Activated naive CD4-positive, alpha-beta T cell treated with anti-CD3 and anti-CD28 coated beads, Interleukin-2, amount 10 ng/mL, durations not matched to agents 7 days and 5 days (primary cell): ENCODE measurements at regions not wholly inside any gene's neighbourhood (a gene's known extent, or its start where the extent isn't known, plus 50 kb on each side); places are given as distances from the start of the nearest gene placed in this dataset.

Experiments
- CTCF ChIA-PET: fragments of 350-600 bp; sonication (Branson Sonifier 250); formaldehyde crosslinking; loops from one replicate; lab custom pipeline; 2021; ENCODE audit warnings: antibody characterized with exemption; lab: Charles Lee
- DNase-seq: peaks from one replicate; pipeline ENCODE4 v3.0.0-alpha.2; 2020
- H3K27ac Mint-ChIP-seq: one replicate; pipeline ENCODE4 v1.8.0; 2021; ENCODE audit warnings: mild to moderate bottlenecking, moderate library complexity, mixed read lengths
- H3K27me3 Mint-ChIP-seq: one replicate; pipeline ENCODE4 v1.8.0; 2021; ENCODE audit warnings: mild to moderate bottlenecking, mixed read lengths
- H3K36me3 Mint-ChIP-seq: one replicate; pipeline ENCODE4 v1.8.0; 2021; ENCODE audit warnings: mixed read lengths
- H3K4me1 Mint-ChIP-seq: one replicate; pipeline ENCODE4 v1.8.0; 2021; ENCODE audit warnings: mixed read lengths
- H3K4me3 Mint-ChIP-seq: one replicate; pipeline ENCODE4 v1.8.0; 2021; ENCODE audit warnings: mild to moderate bottlenecking, moderate library complexity, mixed read lengths
- H3K9me3 Mint-ChIP-seq: one replicate; pipeline ENCODE4 v1.8.0; 2021; ENCODE audit warnings: mixed read lengths

DNA sequence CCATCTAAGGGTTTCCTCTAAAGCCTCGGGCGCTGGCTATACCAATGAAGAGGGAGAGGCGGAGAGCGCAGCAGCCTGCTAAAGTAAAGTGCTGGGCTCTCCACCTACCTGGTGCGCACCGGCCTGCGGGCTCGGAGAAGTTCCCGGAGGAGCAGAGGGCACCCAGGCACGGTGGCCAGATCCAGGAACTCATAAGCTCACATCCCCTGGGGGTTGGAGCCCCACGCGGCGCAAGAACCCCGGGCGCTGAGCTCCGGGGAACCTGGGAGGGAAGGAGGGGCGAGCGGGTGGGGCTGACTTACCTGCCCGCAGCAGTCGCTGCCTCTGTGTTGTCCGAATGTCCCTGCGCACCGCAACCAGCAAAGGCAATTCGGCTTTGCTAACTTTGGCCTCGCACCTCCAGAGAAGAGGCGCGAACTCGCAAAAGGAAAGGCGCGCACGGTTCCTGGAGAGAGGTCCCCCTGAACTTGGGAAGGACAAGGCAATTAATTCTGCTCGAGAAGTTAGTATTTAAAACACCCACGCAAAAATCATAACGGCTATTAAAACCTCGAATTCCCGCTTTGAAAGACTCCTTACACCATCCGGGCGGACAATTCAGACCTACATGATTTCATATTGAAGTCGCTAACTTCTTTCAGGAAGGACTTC, 127.6 kb upstream of the C11orf58 start:
- DNase-seq: no peak
- no peaks in the 10 kb centered on the region for H3K9me3 Mint-ChIP-seq
- H3K27me3 Mint-ChIP-seq: no peaks in the 10 kb centered on the region
- H3K4me3 Mint-ChIP-seq: no peak overlapping the region
- peaks cover 8% of the 10 kb centered on the region for H3K36me3 Mint-ChIP-seq
- CTCF ChIA-PET: no interaction called here
- H3K27ac Mint-ChIP-seq: peak overlapping the region; percentile 30
- peaks cover 27% of the 10 kb centered on the region for H3K4me1 Mint-ChIP-seq

DNA sequence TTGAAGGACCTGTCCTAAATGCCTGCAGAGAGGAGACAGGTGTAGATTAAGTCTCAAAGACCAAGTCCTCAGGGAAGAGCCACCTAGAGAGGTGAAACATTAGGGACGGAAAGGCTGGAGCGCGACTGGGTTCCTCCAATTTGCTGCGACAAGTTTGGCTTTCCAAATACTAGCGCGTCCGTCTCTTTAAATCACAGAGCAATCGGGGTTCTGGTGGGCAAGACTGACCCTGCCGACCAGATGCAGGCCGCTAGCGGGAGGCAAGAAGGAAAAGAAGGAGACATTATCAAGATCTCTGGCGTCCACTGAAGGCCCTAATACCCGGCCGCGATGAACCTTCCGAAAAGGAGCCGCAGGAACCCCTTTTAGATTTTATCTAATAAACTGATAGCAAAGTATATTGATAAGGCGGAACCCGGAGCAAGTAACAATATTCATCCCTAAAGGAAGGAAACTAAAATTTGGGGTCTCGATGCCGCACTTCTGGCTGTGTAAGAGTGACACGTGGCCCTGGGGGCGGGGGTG, 128.2 kb upstream of the C11orf58 start:
- CTCF ChIA-PET: no interaction called here
- H3K27ac Mint-ChIP-seq: no peak overlapping the region
- H3K4me3 Mint-ChIP-seq: no peak overlapping the region
- H3K9me3 Mint-ChIP-seq: no peaks in the 10 kb centered on the region
- H3K27me3 Mint-ChIP-seq: no peaks in the 10 kb centered on the region
- no peak for DNase-seq
- peaks cover 8% of the 10 kb centered on the region for H3K36me3 Mint-ChIP-seq
- H3K4me1 Mint-ChIP-seq: peaks cover 33% of the 10 kb centered on the region

DNA sequence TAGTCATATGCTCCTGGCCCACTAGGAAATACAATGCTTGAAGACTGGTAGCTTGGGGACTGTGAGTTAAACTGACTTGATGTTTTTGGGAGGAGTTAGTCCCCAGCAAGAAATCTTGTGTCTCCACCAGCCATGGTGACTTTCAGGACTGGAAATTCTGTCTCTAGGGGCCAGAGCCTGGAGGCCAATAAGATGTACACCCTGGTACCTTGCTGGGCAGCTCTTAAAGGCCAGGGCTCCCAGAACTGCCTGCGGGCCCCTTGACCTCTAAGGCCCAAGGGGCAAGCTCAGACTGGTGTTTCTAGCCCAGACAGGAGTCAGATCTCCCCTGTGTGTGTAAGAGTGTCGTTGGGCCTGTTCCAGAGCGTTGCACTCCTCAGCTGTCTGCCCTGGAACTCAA, 128.7 kb upstream of the C11orf58 start:
- H3K4me1 Mint-ChIP-seq: peaks cover 35% of the 10 kb centered on the region
- H3K27ac Mint-ChIP-seq: no peak overlapping the region
- H3K9me3 Mint-ChIP-seq: no peaks in the 10 kb centered on the region
- CTCF ChIA-PET: no interaction called here
- no peak for DNase-seq
- no peaks in the 10 kb centered on the region for H3K27me3 Mint-ChIP-seq
- H3K4me3 Mint-ChIP-seq: no peak overlapping the region
- peaks cover 8% of the 10 kb centered on the region for H3K36me3 Mint-ChIP-seq

DNA sequence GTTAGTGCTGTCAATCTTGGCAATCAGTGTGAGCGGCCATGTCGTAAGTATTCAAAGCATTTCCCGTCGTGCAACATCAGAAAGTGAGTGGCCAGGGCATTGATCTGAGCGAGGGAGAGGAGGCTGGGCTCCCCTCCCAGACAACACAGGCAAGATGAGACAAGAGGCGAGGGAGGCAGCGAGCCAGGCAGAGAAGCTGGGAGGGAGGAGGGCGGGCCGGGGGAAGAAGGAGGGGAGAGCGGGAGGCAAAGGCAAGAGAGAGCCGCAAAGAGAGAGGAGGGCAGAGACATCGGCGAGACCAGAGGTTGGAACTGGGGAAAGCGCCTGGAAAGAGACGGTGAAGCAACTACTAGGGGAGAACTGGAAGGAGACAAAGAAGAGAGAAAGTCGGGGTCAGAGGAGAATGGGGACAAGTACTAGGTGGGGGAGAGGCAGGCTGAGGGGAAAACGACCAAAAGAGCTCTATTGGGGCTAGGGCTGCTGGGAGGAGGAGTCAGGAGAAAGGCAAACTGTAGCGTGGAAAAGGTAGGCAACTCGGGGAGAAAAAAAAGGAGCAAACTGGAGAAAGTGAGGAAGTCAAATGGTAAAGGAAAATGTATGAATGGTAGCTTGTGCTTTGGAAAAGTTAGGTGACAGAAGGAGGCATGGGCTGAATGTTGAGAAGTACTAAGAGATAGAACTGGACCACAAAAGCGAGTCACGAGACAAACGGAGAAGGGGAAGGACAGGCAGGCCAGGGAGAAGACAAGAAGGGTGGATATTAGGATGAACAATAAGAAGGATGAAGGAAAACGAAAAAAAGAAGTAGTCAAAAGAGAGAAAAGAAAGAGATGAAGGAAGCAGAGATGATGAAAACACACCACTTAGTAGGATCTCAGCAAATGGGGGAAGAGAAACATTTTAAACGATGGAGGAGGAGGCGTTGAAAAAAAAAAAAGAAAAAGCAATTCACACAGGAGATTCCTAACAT, 130.5 kb upstream of the C11orf58 start:
- Mint-ChIP-seq H3K9me3 (no peaks in the 10 kb centered on the region), H3K27me3 (no peaks in the 10 kb centered on the region), H3K4me1 (peaks cover 24% of the 10 kb centered on the region), H3K27ac (no peak overlapping the region), H3K4me3 (no peak overlapping the region), H3K36me3 (peaks cover 10% of the 10 kb centered on the region)
- CTCF ChIA-PET: no interaction called here
- DNase-seq: no peak

DNA sequence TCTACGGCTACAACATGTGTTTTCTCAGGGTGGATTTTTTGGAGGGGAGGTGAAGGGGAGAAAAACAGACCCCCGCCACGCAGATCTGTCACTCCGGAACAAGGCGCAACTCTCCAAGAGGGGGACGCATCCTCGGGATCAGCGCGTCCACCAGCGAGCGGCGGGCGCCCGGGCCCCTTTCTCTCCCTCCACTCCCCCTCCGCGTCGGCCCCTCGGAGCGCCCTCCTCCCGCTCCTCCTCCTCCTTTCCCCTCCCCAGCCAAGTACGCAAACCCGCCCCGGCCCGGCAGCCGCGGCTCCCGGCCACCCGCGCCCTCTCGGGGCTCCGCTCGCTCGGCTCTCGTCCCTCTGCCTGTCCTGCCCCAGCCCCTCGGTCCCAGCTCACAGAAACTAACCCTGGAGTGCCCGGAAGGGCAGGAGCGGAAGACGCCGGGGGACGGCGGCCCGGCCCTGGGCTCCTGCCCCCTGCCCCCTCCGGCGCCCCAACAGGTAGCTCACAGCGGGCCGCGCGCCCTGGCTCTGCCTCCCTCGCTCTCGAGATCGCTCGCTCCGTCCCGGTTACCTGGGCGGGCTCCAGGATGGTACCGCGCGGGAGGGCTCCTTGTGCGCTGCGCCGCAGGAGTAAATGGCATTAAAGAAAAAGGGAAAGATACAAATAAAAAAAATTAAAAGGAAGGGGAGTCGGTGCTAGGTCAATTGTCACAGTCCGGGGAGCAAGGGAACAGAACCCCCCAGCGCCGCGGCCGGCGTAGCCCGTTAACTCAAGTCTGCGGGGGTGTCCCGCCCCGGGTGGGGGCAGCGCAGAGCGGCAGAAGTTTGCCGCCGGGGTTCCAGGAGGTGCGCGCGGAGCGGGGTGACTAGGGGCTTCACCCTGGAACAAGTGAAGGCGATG, 131.4 kb upstream of the C11orf58 start:
- Mint-ChIP-seq H3K27ac (peak overlapping the region; percentile 49), H3K4me1 (peaks cover 23% of the 10 kb centered on the region), H3K4me3 (peak overlapping the region; percentile 56), H3K36me3 (peaks cover 10% of the 10 kb centered on the region), H3K9me3 (no peaks in the 10 kb centered on the region), H3K27me3 (no peaks in the 10 kb centered on the region)
- CTCF ChIA-PET: interaction anchor here (0.6 to 1.1 kb wide), 3 partner anchors 7 to 82 kb away, joined by 3 to 4 read pairs (median 3); no protein-coding TSS in a partner anchor
- no peak for DNase-seq

DNA sequence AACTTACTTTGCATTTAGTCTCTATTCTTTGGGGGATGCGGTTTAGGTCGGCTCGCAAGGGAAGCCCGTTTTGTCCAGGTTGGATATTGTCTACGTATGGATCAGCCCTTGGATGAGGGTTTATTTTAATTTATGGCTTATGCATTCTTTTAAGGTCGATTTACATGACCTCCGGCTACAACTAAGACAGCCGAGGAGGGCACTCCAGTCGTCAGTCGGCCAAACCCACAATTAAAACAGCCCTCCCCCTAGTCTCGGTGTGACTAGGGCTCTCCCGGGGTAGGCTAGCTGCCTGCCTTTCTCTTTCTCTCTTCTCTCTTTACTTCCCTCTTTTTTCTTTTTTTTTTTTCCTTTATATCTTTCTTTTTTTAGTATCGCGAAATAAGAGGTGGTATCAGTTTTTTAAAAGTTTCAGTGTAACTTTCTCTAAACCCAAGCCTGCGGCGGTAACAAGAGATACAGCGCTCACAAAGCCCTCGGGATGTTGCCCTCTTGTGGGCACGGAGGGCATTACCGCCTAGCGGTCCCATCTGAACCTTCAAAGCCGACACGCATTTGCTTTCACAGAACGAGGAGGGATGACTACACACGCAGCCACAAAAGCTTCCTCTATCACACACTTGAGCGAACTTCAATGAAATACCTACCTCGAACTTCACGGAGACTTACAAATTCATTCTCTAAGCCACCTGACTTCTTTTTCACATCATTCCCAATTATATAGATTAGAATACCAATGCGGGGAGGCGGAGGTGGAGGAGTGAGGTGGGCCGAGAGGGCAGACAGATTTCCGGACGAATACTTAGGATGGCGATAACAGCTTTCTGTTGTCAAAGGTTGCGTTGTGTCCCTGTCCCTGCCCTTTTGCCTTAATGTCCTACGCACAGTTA, 132.3 kb upstream of the C11orf58 start:
- H3K36me3 Mint-ChIP-seq: peaks cover 6% of the 10 kb centered on the region
- peak; percentile 86 for DNase-seq
- CTCF ChIA-PET: interaction anchor here (0.6 to 3.0 kb wide), 4 partner anchors 8 to 83 kb away, joined by 3 to 18 read pairs (median 4); no protein-coding TSS in a partner anchor
- H3K27me3 Mint-ChIP-seq: no peaks in the 10 kb centered on the region
- H3K4me1 Mint-ChIP-seq: peaks cover 23% of the 10 kb centered on the region
- no peaks in the 10 kb centered on the region for H3K9me3 Mint-ChIP-seq
- peak overlapping the region; percentile 49 for H3K27ac Mint-ChIP-seq
- peak overlapping the region; percentile 56 for H3K4me3 Mint-ChIP-seq

DNA sequence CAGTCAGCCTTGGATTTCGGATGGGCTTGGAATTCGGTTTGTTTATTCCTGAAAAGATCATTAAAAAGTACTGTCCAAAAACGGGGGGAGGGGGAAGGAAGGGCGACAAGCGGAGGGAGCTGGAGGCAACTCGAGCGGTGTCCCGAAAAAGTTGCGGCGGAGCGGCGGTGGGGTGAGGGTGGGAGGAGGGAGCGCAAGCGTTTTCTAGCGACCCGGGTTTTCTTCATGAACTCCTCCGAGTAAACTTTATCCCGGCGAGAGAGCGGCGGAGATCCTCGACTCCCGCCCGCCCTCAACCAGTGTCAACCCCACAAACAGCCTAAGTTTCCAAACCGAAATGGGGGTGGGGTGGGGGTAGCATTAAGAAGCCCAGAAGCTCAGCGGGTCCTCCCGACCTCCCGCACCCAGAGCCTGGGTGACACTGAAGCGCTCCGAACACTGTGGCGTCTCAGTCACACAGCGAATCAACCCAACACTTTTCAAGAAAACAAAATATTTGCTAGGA, 133.0 kb upstream of the C11orf58 start:
- H3K27ac Mint-ChIP-seq: peak overlapping the region; percentile 46

DNA sequence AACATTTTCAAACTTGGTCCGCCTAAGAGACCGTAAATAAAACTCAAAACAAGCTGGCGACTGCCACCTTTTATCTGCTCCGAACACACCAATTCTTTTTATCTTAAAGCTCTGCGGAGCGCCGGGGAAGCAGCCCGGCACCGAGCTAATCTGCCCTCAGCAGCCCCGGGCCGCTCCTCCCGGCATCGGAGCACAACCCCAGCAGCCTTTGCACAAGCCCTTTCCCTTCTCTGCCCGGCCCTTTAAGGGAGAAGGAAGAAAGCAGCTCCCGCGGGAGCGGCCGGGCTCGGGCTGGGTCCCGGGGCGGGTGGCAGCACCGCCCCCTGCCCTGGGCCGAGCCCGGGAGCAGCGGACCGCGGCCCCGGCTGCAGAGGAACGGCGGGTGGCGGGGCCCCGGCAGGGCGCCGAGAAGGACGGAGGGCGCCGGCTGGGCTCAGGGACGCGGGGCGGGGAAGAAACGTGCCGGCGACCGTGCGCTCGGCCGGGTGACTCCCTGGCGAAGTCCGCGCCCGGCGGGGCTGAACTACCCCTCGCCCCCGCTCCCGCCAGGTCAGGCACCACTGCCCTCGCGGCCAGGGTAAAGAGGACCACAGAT, 133.6 kb upstream of the C11orf58 start:
- H3K36me3 Mint-ChIP-seq: peaks cover 6% of the 10 kb centered on the region
- CTCF ChIA-PET: interaction anchor here (3.0 kb wide), 1 partner anchor 9 kb away, joined by 18 read pairs; no protein-coding TSS in a partner anchor
- no peak for DNase-seq
- H3K9me3 Mint-ChIP-seq: no peaks in the 10 kb centered on the region
- H3K27me3 Mint-ChIP-seq: no peaks in the 10 kb centered on the region
- H3K4me3 Mint-ChIP-seq: no peak overlapping the region
- no peak overlapping the region for H3K27ac Mint-ChIP-seq
- peaks cover 23% of the 10 kb centered on the region for H3K4me1 Mint-ChIP-seq

More for the DNA sequence above, 133.0 kb upstream of the C11orf58 start:
- no peak overlapping the region for H3K4me3 Mint-ChIP-seq
- CTCF ChIA-PET: interaction anchor here (3.0 kb wide), 1 partner anchor 8 kb away, joined by 18 read pairs; no protein-coding TSS in a partner anchor
- no peak for DNase-seq
- no peaks in the 10 kb centered on the region for H3K27me3 Mint-ChIP-seq
- H3K36me3 Mint-ChIP-seq: peaks cover 6% of the 10 kb centered on the region
- H3K4me1 Mint-ChIP-seq: peaks cover 23% of the 10 kb centered on the region
- no peaks in the 10 kb centered on the region for H3K9me3 Mint-ChIP-seq

DNA sequence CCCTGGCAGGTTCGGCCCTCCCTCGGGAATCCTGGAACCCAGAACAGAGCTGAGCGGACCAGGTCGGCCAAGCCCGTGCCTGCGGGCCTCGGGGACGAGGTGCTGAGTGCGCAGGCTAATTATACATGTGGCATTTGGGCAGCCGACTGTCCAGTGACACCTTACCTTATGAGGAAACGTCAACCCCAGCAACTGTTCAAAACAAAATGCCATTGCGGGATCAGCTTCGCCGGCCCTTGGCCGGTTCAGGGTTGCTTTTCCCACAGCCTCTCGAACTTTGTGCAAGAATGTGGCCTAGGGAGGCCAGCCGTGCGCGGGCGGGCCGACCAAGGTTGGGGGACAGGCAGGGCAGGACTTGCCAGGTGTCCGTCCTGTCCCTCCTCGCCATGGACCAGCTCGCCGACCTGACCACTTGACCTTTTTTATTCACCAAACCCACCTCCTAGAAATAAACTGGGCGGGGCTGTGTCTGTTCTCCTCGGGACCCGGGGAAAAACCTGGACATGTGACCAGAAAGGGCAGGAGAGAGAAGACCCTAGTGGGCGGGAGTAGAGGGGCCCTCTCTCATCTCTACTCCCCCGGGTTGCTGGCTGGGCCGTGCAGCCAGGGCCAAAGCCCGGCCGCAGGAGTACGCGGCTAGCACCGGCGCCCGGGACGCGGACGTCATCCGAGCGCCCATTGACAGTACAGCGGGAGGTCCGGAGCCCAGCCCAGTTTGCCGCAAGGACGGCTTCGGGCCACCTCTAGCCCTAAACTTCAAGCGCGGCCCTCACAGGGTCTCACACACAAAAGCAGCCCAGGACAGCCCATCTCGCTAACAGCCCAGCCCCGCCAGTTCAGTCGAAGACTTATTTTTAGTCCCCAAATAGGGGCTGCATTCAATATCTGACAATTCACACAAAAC, 134.3 kb upstream of the C11orf58 start:
- H3K27me3 Mint-ChIP-seq: no peaks in the 10 kb centered on the region
- H3K36me3 Mint-ChIP-seq: peaks cover 6% of the 10 kb centered on the region
- CTCF ChIA-PET: interaction anchor here (3.0 kb wide), 1 partner anchor 10 kb away, joined by 18 read pairs; no protein-coding TSS in a partner anchor
- H3K4me1 Mint-ChIP-seq: peaks cover 23% of the 10 kb centered on the region
- DNase-seq: no peak
- no peak overlapping the region for H3K27ac Mint-ChIP-seq
- H3K4me3 Mint-ChIP-seq: no peak overlapping the region
- no peaks in the 10 kb centered on the region for H3K9me3 Mint-ChIP-seq

DNA sequence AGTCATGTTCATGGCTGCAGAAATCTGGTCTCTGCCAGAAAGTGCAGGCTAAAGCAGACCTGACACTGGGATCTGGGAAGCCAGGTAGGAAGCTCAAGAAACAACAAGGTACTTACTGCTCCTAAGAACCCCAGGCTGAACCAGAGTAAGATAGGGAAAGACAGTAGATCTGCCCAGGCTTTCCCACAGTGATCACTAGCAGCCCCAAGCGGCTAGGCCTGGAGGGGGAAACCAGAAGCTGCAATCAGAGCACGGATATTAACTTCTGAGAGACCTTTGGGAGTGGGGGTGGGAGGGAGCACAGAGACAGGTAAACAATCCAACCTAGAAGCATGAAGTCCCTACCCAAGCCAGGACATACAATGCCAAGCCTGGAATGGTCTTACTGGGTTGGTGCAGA, 135.2 kb upstream of the C11orf58 start:
- Mint-ChIP-seq H3K4me3 (no peak overlapping the region), H3K36me3 (peaks cover 6% of the 10 kb centered on the region), H3K27ac (no peak overlapping the region), H3K27me3 (no peaks in the 10 kb centered on the region), H3K4me1 (peaks cover 23% of the 10 kb centered on the region), H3K9me3 (no peaks in the 10 kb centered on the region)
- CTCF ChIA-PET: interaction anchor here (3.0 kb wide), 1 partner anchor 11 kb away, joined by 18 read pairs; no protein-coding TSS in a partner anchor
- DNase-seq: no peak

DNA sequence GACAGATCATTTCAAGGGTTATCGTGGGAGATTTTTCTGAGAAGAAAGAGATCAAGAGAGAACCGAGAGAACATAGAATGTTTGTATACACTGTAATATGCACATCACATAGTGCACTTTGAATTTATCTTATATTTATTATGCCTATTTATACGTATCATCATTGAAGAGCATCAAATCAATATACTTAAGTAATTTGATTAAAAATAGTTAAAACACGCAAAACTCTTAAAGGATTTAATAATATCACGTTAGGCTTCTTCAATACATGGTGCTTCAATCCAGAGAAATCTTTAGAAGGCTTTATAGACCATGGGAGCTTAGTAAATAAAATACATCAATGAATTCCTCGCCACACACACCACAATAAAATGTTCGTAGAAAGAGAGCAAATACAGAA, 139.5 kb upstream of the C11orf58 start:
- Mint-ChIP-seq H3K4me3 (no peak overlapping the region), H3K27ac (no peak overlapping the region), H3K36me3 (peaks cover 2% of the 10 kb centered on the region), H3K27me3 (no peaks in the 10 kb centered on the region), H3K9me3 (no peaks in the 10 kb centered on the region), H3K4me1 (no peaks in the 10 kb centered on the region)
- no peak for DNase-seq
- CTCF ChIA-PET: no interaction called here
